Esophagus muscularis mucosa (tissue), 4 donors: ENCODE measurements at regions not wholly inside any gene's neighbourhood (a gene's known extent, or its start where the extent isn't known, plus 50 kb on each side); places are given as distances from the start of the nearest gene placed in this dataset.

Experiments
- EP300 ChIP-seq: sonication (generic); formaldehyde crosslinking; IDR thresholded peaks from one replicate; pipeline ENCODE4 v1.6.1; 2017; ENCODE audit warnings: antibody characterized with exemption
- POLR2A ChIP-seq: fragments of 450-650 bp; IDR thresholded peaks from one replicate; pipeline ENCODE4 v1.6.1; 2017; ENCODE audit warnings: antibody characterized with exemption, moderate library complexity, mild to moderate bottlenecking, low read depth
- POLR2AphosphoS5 ChIP-seq, 2 donors: sonication (generic); formaldehyde crosslinking; IDR thresholded peaks; one replicate each; pipeline ENCODE4 v1.6.1; 2017; ENCODE audit warnings: antibody characterized with exemption in 2 of 2
- TF ChIP-seq, protein P1 (sequence below), 3 experiments: fragments of 200-600 bp in 2 of 3; fragments of 450-650 bp in 1 of 3; sonication (generic) in 2 of 3; IDR thresholded peaks; one replicate each; pipeline ENCODE4 v1.5.1; 2017 to 2019; ENCODE audit warnings: antibody characterized with exemption in 3 of 3, mild to moderate bottlenecking in 2 of 3, moderate library complexity in 1 of 3

DNA sequence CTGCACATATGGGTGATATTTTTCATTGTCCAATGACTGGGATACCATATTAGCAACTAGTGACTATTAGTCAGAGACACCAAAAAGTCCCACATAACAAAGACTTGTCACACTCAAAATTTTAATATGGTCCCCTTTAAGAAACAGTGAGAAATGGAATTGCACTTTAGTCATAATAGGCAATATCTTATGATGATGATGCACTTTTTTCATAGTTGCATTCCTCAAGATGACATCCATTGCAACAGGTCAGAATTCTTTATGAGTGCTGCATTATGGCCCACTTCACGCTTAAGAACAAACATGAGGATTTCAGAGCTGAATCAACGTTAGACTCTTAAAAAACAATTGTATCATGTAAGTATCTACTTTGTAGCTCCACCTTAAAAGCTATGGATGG is 608.4 kb upstream of the HTR2C start:
- TF ChIP-seq, protein P1, sequence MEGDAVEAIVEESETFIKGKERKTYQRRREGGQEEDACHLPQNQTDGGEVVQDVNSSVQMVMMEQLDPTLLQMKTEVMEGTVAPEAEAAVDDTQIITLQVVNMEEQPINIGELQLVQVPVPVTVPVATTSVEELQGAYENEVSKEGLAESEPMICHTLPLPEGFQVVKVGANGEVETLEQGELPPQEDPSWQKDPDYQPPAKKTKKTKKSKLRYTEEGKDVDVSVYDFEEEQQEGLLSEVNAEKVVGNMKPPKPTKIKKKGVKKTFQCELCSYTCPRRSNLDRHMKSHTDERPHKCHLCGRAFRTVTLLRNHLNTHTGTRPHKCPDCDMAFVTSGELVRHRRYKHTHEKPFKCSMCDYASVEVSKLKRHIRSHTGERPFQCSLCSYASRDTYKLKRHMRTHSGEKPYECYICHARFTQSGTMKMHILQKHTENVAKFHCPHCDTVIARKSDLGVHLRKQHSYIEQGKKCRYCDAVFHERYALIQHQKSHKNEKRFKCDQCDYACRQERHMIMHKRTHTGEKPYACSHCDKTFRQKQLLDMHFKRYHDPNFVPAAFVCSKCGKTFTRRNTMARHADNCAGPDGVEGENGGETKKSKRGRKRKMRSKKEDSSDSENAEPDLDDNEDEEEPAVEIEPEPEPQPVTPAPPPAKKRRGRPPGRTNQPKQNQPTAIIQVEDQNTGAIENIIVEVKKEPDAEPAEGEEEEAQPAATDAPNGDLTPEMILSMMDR (IDR thresholded peaks at IDR 0.05), result no peak
- TF ChIP-seq POLR2AphosphoS5 (IDR thresholded peaks at IDR 0.05), result no peak
- TF ChIP-seq EP300, result no peak
- TF ChIP-seq POLR2A, result no peak
